ENCODE measurements at regions not wholly inside any gene's neighbourhood (a gene's known extent, or its start where the extent isn't known, plus 50 kb on each side); places are given as distances from the start of the nearest gene placed in this dataset.

GRCh38 chr7:92930404-92930803 is 94.0 kb upstream of the CDK6 start:
- no peak overlapping the region for H3K4me3 ChIP-seq (ENCODE audit: low read depth, low read length)
- no peak for DNase-seq (ENCODE audit: low read depth)
- TF ChIP-seq CTCF (conservative IDR thresholded peaks at IDR 0.05; ENCODE audit: low read depth, low read length) = no peak

GRCh38 chr7:92926697-92927044 is 90.3 kb upstream of the CDK6 start:
- no peak for TF ChIP-seq CTCF (conservative IDR thresholded peaks at IDR 0.05; ENCODE audit: low read depth, low read length)
- no peak overlapping the region for H3K4me3 ChIP-seq (ENCODE audit: low read depth, low read length)
- no peak for DNase-seq (ENCODE audit: low read depth)

- DNase-seq (ENCODE audit: low read depth) = no peak
- TF ChIP-seq CTCF (conservative IDR thresholded peaks at IDR 0.05; ENCODE audit: low read depth, low read length) = no peak
- no peak overlapping the region for H3K4me3 ChIP-seq (ENCODE audit: low read depth, low read length)
These were observed 89.7 kb upstream of the CDK6 start for GRCh38 chr7:92925876-92926696.

GRCh38 chr7:92924800-92925199 is 88.4 kb upstream of the CDK6 start:
- H3K4me3 ChIP-seq (ENCODE audit: low read depth, low read length) = no peak overlapping the region
- DNase-seq (ENCODE audit: low read depth) = no peak
- TF ChIP-seq CTCF (conservative IDR thresholded peaks at IDR 0.05; ENCODE audit: low read depth, low read length) = no peak

- no peak overlapping the region for H3K4me3 ChIP-seq (ENCODE audit: low read depth, low read length)
- no peak for TF ChIP-seq CTCF (conservative IDR thresholded peaks at IDR 0.05; ENCODE audit: low read depth, low read length)
- DNase-seq (ENCODE audit: low read depth) = no peak
These were observed 80.9 kb upstream of the CDK6 start for GRCh38 chr7:92917230-92917629.

- TF ChIP-seq CTCF (conservative IDR thresholded peaks at IDR 0.05; ENCODE audit: low read depth, low read length) = no peak
- DNase-seq (ENCODE audit: low read depth) = peak; percentile 74
- no peak overlapping the region for H3K4me3 ChIP-seq (ENCODE audit: low read depth, low read length)
These were observed 80.4 kb upstream of the CDK6 start for GRCh38 chr7:92916770-92917224.

- TF ChIP-seq CTCF (conservative IDR thresholded peaks at IDR 0.05; ENCODE audit: low read depth, low read length) = no peak
- no peak for DNase-seq (ENCODE audit: low read depth)
- H3K4me3 ChIP-seq (ENCODE audit: low read depth, low read length) = no peak overlapping the region
These were observed 79.0 kb upstream of the CDK6 start for GRCh38 chr7:92915348-92915747.

Measured in epithelial cell of proximal tubule (primary cell).